ENCODE measurements at regions not wholly inside any gene's neighbourhood (a gene's known extent, or its start where the extent isn't known, plus 50 kb on each side); places are given as distances from the start of the nearest gene placed in this dataset.

- TF ChIP-seq YY2 (tag by site-specific recombination; IDR thresholded peaks at IDR 0.05) (no peak), CTCF (tag by site-specific recombination; IDR thresholded peaks at IDR 0.05) (no peak), ZNF785 (tag by site-specific recombination; IDR thresholded peaks at IDR 0.05) (no peak), ZIC2 (tag by site-specific recombination; IDR thresholded peaks at IDR 0.05) (no peak), ZNF398 (tag by site-specific recombination; IDR thresholded peaks at IDR 0.05) (no peak), REST (tag by site-specific recombination; IDR thresholded peaks at IDR 0.05) (no peak), ZNF335 (tag by site-specific recombination; conservative IDR thresholded peaks at IDR 0.05) (no peak), ZNF530 (tag by site-specific recombination; IDR thresholded peaks at IDR 0.05; ENCODE audit: low read depth) (no peak), PBX3 (CRISPR knock-in tag; IDR thresholded peaks at IDR 0.05) (no peak), ZNF658 (tag by site-specific recombination; IDR thresholded peaks at IDR 0.05) (no peak)
Measured at GRCh38 chr13:100845128-100845757, 170.6 kb upstream of the TMTC4 start.
